Esophagus squamous epithelium (tissue), 5 donors: ENCODE measurements at regions not wholly inside any gene's neighbourhood (a gene's known extent, or its start where the extent isn't known, plus 50 kb on each side); places are given as distances from the start of the nearest gene placed in this dataset.
"Not testable (repeated sequence)": the region's sequence is repeated elsewhere in the genome, so short reads cannot be mapped to it uniquely, and the experiment has no call there.

ENCODE experiments used
- DNase-seq: peaks from one replicate; lab custom pipeline; 2025; lab: John Stamatoyannopoulos, UW
- H3K27ac ChIP-seq, 4 donors: fragments of 200-600 bp; sonication (generic); one replicate each; pipeline ENCODE4 v1.5.1; 2016 to 2019; ENCODE audit warnings: mild to moderate bottlenecking in 1 of 4
- H3K27me3 ChIP-seq, 4 donors: fragments of 200-600 bp; sonication (generic); 1 replicate in 3 of 4; 2 replicates in 1 of 4; pipeline versions ENCODE4 v1.5.1 to v1.6.0; 2017 to 2021; ENCODE audit warnings: antibody characterized with exemption in 1 of 4
- H3K36me3 ChIP-seq, 3 donors: fragments of 200-600 bp; sonication (generic); one replicate each; pipeline ENCODE4 v1.5.1; 2016 to 2019
- H3K4me1 ChIP-seq, 3 donors: fragments of 200-600 bp; sonication (generic); one replicate each; pipeline ENCODE4 v1.5.1; 2017 to 2019
- H3K4me3 ChIP-seq, 4 donors: fragments of 200-600 bp; sonication (generic); 1 replicate in 3 of 4; 2 replicates in 1 of 4; pipeline ENCODE4 v1.5.1; 2016 to 2019; ENCODE audit warnings: mild to moderate bottlenecking in 2 of 4, moderate library complexity in 1 of 4
- H3K9me3 ChIP-seq, 3 donors: fragments of 200-600 bp; sonication (generic); one replicate each; pipeline ENCODE4 v1.5.1; 2016 to 2019
- CTCF ChIP-seq, 6 experiments: fragments of 450-650 bp in 4 of 6; fragments of 200-600 bp in 2 of 6; sonication (generic) in 2 of 6; IDR thresholded peaks; one replicate each; pipeline ENCODE4 v1.5.1; 2016 to 2019; ENCODE audit warnings: antibody characterized with exemption in 6 of 6, mild to moderate bottlenecking in 4 of 6, moderate library complexity in 4 of 6
- POLR2A ChIP-seq, 4 donors: fragments of 450-650 bp; IDR thresholded peaks; one replicate each; pipeline ENCODE4 v1.6.1; 2017; ENCODE audit warnings: antibody characterized with exemption in 4 of 4, mild to moderate bottlenecking in 4 of 4, moderate library complexity in 3 of 4
- WGBS, 2 donors: methylation state at CpG; one replicate each; pipeline ENCODE4 v1.1.5; 2018; 5-methylcytosine and 5-hydroxymethylcytosine counted together
- intact Hi-C: fragments of 100-400 bp; cut with DNase I; formaldehyde crosslinking; loops from one replicate; pipeline ENCODE4 v1.15.0; 2022
- donor health status: DM: yes; HTN: yes; CAD: no.

DNA sequence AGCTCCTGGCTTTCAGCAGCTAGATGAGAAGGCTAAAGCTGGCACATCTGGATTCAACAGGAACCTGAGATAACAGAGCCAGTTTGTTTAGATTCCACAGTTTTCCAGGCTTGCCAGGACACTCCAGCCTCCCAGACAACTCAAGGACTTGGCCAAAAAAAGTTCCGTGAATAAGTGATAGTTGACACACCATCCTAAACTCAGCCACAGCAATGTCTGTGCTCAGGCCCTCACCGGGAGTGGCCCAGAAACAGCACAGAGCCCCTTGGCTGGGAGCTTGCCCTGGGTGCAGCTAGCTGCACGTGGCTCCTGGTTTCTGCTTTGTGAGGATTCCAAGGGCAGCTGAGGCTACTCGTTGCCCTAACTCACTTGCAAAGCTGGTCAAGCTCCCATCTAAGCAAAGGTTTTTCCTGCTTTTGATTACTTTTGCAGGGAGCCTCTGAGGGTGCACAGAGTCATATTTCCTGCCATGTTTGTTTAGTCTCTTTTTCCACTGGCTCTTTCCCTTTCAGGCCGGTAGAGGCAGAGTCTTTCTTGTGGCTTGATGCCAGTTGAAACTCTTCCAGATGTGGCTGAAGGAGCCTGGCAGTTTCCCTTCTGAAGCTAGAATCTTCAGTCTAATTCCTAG, 118.3 kb upstream of the ECI2 start:
- no peak for DNase-seq
- WGBS, 2 donors: 13 to 19% methylated on average over 4 to 5 of the region's 5 CpGs
- TF ChIP-seq POLR2A (IDR thresholded peaks at IDR 0.05) (no peak), CTCF (IDR thresholded peaks at IDR 0.05) (peak in 4 of 6 experiments; percentile 39 to 62 (median 47))
- intact Hi-C loops: no loop called here
- Histone ChIP-seq H3K4me3 (no peak overlapping the region), H3K9me3 (no peaks in the 10 kb centered on the region), H3K4me1 (peaks cover 0 to 20% (median 13%) of the 10 kb centered on the region in 3 donors), H3K36me3 (no peaks in the 10 kb centered on the region), H3K27ac (peak overlapping the region in 1 of 4 donors; percentile 22), H3K27me3 (no peaks in the 10 kb centered on the region)

DNA sequence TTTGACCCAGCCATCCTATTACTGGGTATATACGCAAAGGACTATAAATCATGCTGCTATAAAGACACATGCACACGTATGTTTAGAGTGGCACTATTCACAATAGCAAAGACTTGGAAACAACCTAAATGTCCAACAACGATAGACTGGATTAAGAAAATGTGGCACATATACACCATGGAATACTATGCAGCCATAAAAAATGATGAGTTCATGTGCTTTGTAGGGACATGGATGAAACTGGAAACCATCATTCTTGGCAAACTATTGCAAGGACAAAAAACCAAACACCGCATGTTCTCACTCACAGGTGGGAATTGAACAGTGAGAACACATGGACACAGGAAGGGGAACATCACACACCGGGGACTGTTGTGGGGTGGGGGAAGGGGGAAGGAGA, 117.1 kb upstream of the ECI2 start:
- 90 to 92% methylated on average over 5 of the region's 5 CpGs for WGBS, 2 donors
- DNase-seq, intact Hi-C loops, H3K36me3 ChIP-seq, H3K9me3 ChIP-seq, H3K4me3 ChIP-seq, H3K27ac ChIP-seq, H3K27me3 ChIP-seq: not testable (repeated sequence)
- H3K4me1 ChIP-seq: peaks cover 0 to 16% (median 13%) of the 10 kb centered on the region in 3 donors

- H3K4me3 ChIP-seq: no peak overlapping the region
- peaks cover 0 to 16% (median 13%) of the 10 kb centered on the region in 3 donors for H3K4me1 ChIP-seq
- TF ChIP-seq POLR2A (IDR thresholded peaks at IDR 0.05) (no peak), CTCF (IDR thresholded peaks at IDR 0.05) (no peak)
- no peaks in the 10 kb centered on the region for H3K9me3 ChIP-seq
- no peak overlapping the region for H3K27ac ChIP-seq
- no peaks in the 10 kb centered on the region for H3K27me3 ChIP-seq
- intact Hi-C loops: no loop called here
- no peaks in the 10 kb centered on the region for H3K36me3 ChIP-seq
- no peak for DNase-seq
- 77 to 100% methylated on average over 1 of the region's 1 CpG for WGBS, 2 donors
Observed at GRCh38 chr6:4250645-4251044, 115.3 kb upstream of the ECI2 start.

DNA sequence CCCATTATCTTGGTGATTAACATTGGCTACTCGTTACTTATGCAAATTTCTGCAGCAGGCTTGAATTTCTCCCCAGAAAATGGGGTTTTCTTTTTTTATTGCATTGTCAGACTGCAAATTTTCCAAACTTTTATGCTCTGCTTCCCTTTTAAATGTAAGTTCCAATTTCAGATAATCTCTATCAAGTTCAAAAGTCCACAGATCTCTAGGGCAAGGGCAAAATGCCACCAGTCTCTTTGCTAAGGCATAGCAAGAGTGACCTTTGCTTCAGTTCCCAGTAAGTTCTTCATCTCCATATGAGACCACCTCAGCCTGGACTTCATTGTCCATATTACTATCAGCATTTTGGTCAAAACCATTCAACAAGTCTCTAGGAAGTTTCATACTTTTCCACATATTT, 108.5 kb upstream of the ECI2 start:
- intact Hi-C loops, H3K27me3 ChIP-seq, H3K4me1 ChIP-seq, H3K9me3 ChIP-seq, H3K36me3 ChIP-seq, H3K4me3 ChIP-seq, DNase-seq, H3K27ac ChIP-seq: not testable (repeated sequence)
- 76 to 82% methylated on average over 1 of the region's 1 CpG for WGBS, 2 donors

DNA sequence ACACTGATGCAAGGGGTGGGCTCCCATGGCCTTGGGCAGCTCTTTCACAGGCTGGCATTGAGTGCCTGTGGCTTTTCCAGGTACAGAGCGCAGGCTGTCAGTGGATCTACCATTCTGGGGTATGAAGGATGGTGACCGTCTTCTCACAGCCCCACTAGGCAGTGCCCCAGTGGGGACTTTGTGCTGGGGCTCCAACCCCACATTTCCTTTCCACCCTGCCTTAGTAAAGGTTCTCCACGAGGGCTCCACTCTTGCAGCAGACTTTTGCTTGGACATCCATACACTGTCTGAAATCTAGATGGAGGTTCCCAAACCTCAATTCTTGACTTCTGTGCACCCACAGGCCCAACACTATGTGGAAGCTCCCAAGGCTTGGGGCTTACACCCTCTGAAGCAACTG, 107.9 kb upstream of the ECI2 start:
- H3K27me3 ChIP-seq: no peaks in the 10 kb centered on the region
- H3K36me3 ChIP-seq: no peaks in the 10 kb centered on the region
- H3K9me3 ChIP-seq: peaks cover 0 to 9% (median 0%) of the 10 kb centered on the region in 3 donors
- TF ChIP-seq CTCF (IDR thresholded peaks at IDR 0.05) (no peak), POLR2A (IDR thresholded peaks at IDR 0.05) (no peak)
- no peaks in the 10 kb centered on the region for H3K4me1 ChIP-seq
- H3K27ac ChIP-seq: no peak overlapping the region
- intact Hi-C loops: no loop called here
- no peak overlapping the region for H3K4me3 ChIP-seq
- DNase-seq: no peak
- 63 to 78% methylated on average over 2 to 3 of the region's 3 CpGs for WGBS, 2 donors

- H3K27me3 ChIP-seq: no peaks in the 10 kb centered on the region
- H3K4me1 ChIP-seq: no peaks in the 10 kb centered on the region
- intact Hi-C loops: no loop called here
- H3K27ac ChIP-seq: no peak overlapping the region
- no peaks in the 10 kb centered on the region for H3K36me3 ChIP-seq
- TF ChIP-seq CTCF (IDR thresholded peaks at IDR 0.05) (no peak), POLR2A (IDR thresholded peaks at IDR 0.05) (no peak)
- no peak overlapping the region for H3K4me3 ChIP-seq
- peaks cover 0 to 9% (median 0%) of the 10 kb centered on the region in 3 donors for H3K9me3 ChIP-seq
- no peak for DNase-seq
- whole genome bisulfite sequencing, 2 donors: 69 to 74% methylated on average over 4 of the region's 4 CpGs
Observed at GRCh38 chr6:4242601-4243000, 107.2 kb upstream of the ECI2 start.
